Activated CD8-positive, alpha-beta memory T cell treated with anti-CD3 and anti-CD28 coated beads for 4 hours (primary cell): ENCODE measurements at regions not wholly inside any gene's neighbourhood (a gene's known extent, or its start where the extent isn't known, plus 50 kb on each side); places are given as distances from the start of the nearest gene placed in this dataset.
"Not testable (repeated sequence)": the region's sequence is repeated elsewhere in the genome, so short reads cannot be mapped to it uniquely, and the experiment has no call there.

Source experiments
- DNase-seq, 2 donors: peaks; one replicate each; pipeline ENCODE4 v3.0.0-alpha.2; 2020; ENCODE audit warnings: low read depth in 2 of 2

DNA sequence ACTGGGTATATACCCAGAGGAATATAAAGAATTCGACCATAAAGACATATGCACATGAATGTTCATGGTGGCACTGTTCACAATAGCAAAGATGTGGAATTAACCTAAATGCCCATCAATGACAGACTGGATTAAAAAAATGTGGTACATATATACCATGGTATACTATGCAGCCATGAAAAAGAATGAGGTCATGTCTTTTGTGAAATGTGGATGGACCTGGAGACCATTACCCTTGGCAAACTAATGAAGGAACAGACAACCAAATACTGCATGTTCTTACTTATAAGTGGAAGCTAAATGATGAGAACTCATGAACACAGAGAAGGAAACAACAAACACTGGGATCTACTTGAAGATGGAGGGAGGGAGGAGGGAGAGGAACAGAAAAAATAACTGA lies 186.7 kb upstream of the SSTR4 start:
- DNase-seq, result no peak

DNA sequence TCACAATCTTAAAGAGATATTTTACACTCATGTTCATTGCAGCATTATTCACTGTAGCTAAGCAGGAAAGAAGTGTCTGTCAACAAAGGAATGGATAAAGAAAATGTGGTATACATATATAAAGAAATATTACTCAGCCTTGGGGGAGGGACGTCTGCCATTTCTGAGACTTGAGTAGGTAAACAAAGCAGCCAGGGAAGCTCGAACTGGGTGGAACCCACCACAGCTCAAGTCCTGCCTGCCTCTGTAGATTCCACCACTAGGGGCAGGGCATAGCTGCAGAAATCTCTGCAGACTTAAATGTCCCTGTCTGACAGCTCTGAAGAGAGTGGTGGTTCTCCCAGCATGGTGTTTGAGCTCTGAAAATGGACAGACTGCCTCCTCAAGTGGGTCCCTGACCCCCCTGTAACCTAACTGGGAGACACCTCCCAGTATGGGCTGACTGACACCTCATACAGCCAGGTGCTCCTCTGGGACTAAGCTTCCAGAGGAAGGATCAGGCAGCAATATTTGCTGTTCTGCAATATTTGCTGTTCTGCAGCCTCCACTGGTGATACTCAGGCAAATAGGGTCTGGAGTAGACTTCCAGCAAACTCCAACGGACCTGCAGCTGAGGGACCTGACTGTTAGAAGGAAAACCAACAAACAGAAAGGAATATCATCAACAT lies 183.3 kb upstream of the SSTR4 start:
- not testable (repeated sequence) for DNase-seq

DNA sequence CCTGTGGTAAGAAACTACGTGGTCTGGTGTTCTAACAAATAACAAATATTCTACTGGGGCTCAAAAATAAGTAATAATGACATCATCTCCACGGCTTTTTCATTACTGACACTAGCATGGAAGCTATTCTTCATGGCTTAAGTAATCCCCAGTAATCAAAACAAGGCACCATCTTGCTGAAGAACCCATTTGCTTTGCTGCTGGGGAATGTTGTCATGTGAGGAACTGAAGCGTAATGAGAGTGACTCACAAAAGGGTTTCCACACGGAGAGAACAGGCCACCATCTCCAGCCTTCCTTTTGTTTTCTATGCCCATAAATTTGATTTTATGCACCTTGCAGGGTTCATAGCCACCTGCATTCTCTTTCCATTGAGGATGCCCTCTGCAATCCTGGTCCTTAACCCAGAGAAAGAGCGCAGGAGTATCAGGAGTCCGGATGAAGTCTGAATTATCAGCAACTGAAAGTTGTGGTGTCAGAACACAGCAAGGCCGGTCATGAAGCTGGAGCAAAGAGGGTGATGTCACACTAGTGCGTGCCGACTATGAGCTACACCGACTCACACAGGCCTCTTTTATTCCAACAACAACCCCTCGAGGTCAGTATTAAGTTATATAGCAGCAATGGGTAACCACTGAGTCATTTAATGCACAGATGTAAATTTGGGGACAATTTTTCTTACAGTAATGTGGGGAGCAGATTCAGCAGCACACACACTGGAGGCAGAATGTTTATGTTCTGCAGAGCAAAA lies 173.7 kb upstream of the SSTR4 start:
- DNase-seq, result no peak

DNA sequence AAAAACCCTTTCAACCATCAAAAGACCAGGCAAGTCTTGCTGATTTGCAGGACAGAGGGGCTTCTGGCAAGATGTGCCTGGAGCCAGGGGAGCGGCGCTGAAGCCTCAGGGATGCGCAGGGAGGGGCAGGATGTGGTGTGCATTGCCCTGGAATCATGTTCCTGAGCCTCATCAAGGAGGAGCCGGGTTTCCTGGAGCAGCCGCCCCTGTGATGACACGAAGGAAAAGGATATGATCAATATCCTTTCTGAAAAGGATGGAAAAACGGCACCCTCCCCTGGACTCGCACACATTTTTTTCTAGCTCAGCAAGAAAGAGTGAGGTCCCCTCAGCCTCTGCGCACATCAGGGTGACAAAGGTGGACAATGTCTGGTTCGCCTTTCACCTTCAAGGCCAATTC lies 173.1 kb upstream of the SSTR4 start:
- DNase-seq, result no peak

DNA sequence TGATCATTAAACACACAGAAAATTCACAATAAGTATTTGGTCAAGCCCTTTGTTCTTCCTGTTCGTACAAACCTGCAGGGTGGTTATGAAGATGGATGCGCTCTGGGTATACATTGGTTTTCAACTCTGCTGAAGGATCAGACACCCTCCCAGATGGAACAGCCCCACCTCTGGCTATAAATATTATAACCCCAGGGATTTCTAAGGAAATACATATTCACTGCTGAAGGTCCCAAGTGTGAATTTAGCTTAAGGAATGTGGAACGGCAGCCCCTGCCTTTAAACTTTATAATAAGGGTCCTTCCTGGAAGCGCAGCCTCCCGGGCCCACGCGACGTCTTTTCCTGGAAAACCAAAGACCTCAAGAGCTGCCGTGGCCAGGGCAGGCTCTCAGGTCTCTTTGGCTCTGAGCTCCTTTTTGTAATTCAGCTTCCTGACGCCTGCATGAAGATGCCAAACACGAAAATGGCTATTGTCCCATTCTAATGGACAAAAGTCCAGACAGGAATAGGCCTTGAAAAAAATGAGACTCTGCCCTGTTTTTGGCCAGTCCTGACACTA lies 172.4 kb upstream of the SSTR4 start:
- DNase-seq, result no peak

DNA sequence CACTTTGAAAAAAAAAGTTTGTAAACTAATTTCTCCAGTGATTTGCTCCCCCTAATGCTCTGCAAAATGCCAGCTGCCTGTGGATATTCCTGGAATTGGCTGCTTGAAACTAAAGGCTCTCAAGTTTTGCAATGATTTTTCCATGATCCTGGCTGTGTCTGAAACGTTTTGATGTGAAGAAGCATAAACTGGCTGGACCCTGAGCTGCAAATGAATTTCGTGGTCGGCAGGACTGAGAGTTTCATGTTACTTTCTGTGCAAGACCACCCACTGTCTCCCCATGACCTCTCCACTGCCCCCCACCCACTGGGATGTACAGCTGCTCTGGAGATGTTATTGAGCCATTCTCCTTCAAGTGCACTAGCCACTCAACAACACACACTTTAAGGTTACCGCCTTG lies 171.3 kb upstream of the SSTR4 start:
- no peak for DNase-seq

DNA sequence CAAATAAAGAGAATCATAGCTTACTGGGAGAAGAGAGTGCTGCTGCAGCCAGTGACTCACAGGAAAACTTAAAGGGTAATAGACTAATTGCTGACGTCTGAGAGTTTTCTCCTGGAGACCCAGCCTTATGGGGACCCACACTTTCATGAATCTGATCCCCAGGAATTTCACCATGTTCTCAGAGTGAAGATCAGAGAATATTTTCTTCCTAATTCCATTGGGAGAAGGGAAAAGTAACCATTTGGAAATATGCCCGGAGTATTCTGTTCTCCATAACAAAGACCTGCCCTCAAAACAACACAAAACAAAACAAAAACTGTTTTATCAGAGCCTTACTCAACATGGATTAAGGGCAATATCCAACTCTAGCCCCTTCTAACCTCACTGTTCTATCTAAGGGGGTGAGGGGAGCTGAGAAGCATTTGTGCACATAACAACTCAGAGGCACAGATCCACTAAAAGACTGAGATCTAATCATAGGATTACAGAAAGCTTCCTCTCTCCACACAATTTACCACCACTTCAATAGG lies 168.2 kb upstream of the SSTR4 start:
- no peak for DNase-seq

DNA sequence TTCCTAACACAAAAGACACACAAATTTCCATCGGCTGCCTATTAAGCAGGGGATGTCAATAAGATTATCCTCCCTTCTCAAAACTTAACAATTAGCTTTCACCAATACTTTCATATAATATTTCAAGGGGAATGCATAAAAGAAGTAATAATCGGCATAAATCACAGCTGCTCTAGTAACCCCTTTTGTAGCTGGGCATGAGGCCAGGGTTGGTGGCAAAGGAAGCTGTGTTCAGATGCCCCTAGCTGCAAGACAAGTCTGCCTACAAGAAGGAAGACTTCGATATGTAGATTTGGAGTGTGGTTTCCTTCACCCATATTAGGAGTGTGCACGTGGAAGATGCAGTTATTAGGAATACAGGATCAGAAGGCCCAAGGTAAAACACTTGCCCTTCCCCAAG lies 156.9 kb upstream of the SSTR4 start:
- DNase-seq, result no peak

DNA sequence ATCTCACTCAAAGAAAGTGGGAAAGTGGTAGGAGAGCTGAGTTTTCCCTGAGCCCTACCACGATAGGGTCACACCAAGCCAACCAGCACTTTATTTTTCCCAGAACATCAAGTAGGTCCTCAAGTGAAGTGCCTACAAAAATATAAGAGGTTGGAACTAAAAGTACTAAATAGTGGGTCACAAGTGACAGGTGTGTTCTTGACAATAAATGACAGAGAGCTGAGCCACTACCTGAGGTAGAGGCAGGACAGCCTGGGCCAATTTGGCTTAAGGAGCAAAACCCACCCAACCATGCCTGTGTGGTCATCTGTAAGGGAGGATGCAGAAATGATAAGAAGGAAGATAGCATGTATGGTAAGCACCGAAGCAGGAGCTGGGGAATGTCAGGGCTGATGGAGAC lies 154.8 kb upstream of the SSTR4 start:
- DNase-seq, result no peak

DNA sequence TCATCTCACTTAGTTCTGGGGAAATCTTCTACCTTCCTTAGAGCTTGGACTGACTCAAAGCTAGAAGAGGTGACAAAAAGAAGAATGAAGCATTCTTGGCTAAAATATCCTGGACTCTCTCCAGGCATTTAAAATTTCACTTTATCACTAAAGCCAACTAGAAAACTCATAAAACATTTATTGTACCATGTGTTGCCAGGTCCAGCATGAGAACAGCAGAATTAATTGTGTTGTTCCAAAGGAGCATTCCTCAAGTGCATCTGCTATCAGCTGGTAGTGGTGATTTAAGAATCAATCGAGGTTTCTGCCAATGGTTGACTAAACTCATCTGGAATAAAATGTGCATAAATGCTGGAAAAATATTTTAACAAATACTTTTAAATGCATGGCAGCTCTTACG lies 147.3 kb upstream of the SSTR4 start:
- no peak for DNase-seq

DNA sequence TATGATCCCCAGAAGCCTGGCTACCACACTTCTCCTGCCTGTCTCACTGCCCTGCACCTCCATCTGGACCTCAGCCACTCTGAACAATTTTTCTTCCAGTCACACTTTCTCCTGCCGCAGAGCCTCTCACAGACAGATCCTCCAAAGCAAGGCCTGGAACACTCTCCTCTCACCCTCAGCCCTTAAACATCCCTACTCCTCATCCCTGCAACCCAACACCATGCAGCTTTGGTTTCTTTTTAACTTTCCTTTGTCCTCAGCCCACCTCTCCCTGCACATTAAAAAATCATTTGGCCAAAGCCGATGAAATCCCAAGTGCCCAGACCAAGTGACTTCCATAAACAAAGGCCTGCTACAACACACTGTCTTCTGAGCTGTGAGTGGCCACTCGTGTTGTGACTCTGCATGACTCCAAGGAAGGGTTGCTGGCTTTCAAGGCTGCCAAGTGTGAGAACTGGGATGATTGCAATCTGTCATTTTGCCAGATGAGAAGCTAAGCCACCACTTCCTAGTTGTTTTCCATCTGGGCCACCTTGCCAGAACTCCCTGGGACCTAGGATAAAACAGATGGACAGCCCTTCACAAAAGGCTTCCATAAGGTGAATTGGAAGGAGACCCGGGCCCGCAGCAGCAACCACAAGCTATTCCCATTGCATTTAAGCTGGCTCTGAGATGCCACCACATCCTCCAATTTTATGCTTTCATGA lies 144.4 kb upstream of the SSTR4 start:
- no peak for DNase-seq

DNA sequence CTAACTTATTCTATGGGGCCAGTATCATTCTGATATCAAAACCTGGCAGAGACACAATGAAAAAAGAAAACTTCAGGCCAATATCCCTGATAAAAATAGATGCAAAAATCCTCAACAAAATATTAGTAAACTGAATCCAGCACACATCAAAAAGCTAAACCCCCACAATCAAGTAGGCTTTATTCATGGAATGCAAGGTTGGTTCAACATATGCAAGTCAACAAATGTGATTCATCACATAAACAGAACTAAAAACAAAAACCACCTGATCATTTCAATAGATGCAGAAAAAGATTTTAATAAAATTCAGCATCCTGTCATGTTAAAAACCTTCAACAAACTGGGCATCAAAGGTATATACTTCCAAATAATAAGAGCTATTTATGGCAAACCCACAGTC lies 133.9 kb upstream of the SSTR4 start:
- no peak for DNase-seq

DNA sequence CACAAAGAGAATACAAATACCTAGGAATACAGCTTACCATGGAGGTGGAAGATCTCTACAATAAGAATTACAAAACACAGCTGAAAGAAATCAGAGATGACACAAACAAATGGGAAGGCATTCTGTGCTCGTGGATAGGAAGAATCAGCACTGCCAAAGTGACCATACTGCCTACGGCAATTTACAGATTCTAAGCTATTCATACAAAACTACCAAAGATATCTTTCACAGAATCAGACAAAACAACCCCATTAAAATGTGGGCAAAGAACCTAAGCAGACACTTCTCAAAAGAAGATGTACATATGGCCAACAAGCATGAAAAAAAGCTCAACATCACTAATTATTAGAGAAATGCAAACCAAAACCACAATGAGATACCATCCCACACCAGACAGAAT lies 133.2 kb upstream of the SSTR4 start:
- no peak for DNase-seq

DNA sequence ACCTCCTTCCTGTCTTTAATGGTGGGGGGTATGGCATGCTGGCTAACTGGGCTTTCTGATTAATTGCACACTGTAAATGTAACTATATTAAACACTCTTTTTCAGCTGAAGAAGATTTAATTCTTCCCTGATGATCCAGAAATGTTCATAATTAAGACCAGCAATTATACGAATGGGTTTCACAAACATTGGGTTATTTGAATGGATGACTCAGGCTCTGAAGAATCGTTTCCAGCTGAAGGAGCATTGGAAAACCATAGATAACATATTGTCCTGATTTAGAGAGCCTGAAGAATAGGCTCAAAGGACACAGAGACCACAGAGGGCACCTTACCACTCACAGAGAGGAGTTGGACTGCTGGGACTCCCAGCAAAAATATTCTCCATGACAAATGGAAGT lies 130.7 kb upstream of the SSTR4 start:
- DNase-seq, result no peak

DNA sequence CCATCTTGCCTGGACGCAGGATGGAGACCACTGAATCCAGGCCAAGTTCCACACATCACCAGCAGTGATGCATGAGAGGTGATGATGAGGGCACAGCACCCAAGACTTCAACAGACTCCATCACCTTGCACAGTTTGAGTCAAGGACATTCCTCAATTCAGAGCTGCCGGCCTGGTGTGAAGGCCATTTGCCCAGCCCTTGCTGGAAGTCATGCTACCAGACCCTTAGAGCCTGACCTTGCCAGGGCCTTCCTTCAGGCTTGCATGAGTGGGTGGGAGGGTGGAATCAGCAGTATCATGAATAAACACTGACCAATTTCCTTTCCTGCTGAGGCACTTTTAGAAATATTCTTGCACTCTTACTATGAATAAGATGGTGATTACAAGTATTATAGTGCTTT lies 130.2 kb upstream of the SSTR4 start:
- DNase-seq, result no peak

DNA sequence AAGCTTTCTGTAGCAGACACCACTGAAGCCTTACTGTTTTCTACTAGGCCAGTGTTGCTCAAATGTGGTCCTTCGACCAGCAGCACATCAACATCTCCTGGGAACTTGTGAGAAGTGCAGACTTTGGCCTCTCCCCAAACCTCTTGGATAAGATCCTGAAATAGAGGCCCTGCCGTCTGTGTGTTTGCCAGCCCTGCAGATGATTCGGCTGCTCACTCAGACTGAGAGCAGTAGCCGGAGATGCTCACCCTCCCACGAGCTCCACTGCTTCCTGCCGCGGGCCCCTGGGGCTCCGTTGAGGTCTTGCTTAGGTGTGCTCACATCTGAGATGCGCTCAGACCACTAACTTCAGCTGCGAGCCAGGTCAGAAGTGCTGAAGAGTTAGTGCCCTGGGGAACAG lies 129.5 kb upstream of the SSTR4 start:
- no peak for DNase-seq

DNA sequence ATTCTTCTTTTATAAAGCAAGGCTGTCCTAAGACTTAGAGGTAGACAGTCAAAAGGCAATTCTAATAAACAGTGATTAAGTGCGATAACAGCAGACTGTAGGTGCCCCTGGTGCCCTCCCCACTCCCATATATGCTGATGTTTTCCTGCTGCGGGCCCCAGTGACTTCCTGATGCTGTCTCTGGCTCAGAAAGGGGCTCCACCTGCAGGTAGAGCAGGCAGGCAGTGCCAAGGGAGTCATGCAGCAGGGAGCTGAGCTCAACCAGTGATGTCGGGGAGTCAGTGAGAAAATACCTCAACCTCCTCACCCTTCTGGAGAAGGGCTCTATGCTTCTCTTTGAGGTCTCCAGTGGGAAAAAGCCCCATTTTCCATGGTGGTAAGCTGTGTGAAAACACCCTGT lies 126.7 kb upstream of the SSTR4 start:
- DNase-seq, result no peak

DNA sequence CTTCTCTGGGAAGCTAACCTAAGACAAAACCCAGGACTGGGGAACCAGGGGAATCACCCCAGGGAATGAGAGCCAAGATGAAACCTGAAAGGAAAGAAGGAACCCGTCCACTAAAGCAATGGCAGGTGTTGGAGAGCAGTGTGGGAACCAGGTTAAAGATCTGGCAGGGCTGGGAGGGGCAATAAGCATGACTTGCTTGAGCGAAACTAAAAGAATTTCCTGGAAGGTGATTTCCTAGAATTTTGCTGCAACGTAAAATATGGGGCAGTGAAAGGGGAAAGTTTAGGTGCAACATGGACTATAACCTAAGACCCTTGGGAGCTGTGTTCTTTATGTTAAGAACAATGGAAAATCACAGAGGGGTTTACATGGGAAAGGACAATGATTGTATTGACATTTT lies 126.2 kb upstream of the SSTR4 start:
- DNase-seq, result no peak

DNA sequence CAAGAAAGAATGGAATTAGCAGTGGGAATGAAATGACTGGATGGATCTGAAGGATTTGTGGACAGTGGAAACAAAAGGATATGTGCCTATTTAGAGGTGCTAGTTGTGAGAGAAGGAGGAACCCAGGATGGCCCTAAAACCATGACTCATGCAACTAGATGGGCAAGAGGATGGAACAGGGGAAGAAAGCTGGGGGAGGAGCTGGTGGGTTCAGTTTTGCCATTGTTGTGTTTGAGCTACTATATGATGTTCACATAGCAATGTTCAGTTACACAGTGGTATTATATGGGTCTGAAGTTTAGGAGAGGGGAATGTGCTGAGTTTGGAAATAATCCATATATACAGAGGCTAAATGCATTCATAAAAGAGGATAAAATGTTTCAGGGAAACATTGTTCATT lies 125.7 kb upstream of the SSTR4 start:
- DNase-seq, result no peak

DNA sequence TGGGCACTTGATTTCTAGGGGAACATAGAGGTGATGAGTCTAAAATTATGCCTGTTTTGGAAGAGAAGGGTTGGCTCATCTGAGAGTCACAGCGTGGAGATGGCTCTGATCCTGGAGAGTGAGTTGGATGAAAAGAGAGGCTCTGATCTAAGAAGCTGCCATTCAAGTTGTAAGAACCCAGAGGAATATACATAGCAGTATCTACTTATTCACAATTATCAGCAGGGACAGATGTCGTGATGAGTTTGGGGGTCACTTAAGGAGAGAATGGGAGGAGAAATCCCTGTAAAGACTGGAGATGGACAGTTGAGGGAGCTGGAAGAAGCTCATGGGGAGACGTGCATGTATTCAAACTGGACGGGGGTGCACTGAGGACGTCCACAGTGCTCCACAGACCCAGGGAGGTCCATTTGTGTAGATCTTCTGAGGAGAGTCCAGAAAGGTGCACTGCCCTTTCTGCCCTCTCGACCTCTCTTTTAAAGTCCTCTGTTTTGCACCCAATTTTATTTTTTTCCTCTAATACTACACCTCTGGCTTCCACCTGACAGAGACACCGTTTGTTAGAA lies 124.7 kb upstream of the SSTR4 start:
- no peak for DNase-seq

DNA sequence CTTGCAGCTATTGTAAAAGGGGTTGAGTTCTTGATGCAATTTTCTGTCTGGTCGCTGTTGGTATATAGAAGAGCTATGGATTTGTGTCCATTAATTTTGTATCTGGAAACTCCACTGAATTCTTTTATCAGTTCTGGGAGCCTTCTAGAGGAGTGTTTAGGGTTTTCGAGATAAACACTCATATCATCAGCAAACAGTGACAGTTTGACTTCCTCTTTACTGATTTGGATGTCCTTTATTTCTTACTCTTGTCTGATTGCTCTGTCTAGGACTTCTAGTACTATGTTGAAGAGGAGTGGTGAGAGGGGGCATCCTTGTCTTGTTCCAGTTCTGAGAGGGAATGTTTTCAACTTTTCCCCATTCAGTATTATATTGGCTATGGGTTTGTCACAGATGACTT lies 120.8 kb upstream of the SSTR4 start:
- DNase-seq, result no peak

DNA sequence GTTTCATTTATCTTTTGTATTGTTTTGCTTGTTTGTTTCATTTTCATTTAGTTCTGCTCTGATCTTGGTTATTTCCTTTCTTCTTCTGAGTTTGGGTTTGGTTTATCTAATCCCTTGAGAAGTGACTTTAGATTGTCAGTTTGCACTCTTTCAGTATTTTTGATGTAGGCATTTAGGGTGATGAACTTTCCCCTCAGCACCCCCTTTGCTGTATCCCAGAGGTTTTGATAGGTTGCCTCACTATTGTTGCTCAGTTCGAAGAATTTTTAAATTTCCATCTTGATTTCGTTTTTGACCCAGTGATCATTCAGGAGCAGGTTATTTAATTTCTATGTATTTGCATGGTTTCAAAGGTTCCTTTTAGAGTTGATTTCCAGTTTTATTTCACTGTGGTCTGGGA lies 119.6 kb upstream of the SSTR4 start:
- no peak for DNase-seq
